ENCODE measurements at regions not wholly inside any gene's neighbourhood (a gene's known extent, or its start where the extent isn't known, plus 50 kb on each side); places are given as distances from the start of the nearest gene placed in this dataset.

DNA sequence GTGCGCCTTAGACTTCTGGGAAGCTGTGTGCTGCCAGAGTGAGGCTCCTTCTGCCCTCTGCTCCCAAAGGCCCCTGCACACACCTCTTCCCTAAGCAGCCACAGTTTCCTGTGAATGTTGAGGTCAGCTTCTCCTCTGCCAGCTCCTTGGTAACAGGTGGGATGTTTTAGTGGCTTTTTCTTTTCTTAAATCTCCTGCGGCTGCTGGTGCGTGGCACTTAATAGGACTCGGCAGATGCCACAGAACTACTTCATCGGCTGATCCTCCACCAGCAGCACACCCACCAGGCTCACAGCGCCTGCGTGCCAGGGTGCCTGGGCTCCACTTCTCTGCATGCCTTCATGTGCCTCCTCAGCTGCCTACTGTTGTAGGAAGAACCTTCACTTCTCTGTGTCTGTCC, 87.8 kb downstream of the RCN1 start (continued):
- TF ChIP-seq, protein P1, sequence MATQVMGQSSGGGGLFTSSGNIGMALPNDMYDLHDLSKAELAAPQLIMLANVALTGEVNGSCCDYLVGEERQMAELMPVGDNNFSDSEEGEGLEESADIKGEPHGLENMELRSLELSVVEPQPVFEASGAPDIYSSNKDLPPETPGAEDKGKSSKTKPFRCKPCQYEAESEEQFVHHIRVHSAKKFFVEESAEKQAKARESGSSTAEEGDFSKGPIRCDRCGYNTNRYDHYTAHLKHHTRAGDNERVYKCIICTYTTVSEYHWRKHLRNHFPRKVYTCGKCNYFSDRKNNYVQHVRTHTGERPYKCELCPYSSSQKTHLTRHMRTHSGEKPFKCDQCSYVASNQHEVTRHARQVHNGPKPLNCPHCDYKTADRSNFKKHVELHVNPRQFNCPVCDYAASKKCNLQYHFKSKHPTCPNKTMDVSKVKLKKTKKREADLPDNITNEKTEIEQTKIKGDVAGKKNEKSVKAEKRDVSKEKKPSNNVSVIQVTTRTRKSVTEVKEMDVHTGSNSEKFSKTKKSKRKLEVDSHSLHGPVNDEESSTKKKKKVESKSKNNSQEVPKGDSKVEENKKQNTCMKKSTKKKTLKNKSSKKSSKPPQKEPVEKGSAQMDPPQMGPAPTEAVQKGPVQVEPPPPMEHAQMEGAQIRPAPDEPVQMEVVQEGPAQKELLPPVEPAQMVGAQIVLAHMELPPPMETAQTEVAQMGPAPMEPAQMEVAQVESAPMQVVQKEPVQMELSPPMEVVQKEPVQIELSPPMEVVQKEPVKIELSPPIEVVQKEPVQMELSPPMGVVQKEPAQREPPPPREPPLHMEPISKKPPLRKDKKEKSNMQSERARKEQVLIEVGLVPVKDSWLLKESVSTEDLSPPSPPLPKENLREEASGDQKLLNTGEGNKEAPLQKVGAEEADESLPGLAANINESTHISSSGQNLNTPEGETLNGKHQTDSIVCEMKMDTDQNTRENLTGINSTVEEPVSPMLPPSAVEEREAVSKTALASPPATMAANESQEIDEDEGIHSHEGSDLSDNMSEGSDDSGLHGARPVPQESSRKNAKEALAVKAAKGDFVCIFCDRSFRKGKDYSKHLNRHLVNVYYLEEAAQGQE (IDR thresholded peaks at IDR 0.05; ENCODE audit: unreplicated experiment): no peak
- TF ChIP-seq, protein P2, sequence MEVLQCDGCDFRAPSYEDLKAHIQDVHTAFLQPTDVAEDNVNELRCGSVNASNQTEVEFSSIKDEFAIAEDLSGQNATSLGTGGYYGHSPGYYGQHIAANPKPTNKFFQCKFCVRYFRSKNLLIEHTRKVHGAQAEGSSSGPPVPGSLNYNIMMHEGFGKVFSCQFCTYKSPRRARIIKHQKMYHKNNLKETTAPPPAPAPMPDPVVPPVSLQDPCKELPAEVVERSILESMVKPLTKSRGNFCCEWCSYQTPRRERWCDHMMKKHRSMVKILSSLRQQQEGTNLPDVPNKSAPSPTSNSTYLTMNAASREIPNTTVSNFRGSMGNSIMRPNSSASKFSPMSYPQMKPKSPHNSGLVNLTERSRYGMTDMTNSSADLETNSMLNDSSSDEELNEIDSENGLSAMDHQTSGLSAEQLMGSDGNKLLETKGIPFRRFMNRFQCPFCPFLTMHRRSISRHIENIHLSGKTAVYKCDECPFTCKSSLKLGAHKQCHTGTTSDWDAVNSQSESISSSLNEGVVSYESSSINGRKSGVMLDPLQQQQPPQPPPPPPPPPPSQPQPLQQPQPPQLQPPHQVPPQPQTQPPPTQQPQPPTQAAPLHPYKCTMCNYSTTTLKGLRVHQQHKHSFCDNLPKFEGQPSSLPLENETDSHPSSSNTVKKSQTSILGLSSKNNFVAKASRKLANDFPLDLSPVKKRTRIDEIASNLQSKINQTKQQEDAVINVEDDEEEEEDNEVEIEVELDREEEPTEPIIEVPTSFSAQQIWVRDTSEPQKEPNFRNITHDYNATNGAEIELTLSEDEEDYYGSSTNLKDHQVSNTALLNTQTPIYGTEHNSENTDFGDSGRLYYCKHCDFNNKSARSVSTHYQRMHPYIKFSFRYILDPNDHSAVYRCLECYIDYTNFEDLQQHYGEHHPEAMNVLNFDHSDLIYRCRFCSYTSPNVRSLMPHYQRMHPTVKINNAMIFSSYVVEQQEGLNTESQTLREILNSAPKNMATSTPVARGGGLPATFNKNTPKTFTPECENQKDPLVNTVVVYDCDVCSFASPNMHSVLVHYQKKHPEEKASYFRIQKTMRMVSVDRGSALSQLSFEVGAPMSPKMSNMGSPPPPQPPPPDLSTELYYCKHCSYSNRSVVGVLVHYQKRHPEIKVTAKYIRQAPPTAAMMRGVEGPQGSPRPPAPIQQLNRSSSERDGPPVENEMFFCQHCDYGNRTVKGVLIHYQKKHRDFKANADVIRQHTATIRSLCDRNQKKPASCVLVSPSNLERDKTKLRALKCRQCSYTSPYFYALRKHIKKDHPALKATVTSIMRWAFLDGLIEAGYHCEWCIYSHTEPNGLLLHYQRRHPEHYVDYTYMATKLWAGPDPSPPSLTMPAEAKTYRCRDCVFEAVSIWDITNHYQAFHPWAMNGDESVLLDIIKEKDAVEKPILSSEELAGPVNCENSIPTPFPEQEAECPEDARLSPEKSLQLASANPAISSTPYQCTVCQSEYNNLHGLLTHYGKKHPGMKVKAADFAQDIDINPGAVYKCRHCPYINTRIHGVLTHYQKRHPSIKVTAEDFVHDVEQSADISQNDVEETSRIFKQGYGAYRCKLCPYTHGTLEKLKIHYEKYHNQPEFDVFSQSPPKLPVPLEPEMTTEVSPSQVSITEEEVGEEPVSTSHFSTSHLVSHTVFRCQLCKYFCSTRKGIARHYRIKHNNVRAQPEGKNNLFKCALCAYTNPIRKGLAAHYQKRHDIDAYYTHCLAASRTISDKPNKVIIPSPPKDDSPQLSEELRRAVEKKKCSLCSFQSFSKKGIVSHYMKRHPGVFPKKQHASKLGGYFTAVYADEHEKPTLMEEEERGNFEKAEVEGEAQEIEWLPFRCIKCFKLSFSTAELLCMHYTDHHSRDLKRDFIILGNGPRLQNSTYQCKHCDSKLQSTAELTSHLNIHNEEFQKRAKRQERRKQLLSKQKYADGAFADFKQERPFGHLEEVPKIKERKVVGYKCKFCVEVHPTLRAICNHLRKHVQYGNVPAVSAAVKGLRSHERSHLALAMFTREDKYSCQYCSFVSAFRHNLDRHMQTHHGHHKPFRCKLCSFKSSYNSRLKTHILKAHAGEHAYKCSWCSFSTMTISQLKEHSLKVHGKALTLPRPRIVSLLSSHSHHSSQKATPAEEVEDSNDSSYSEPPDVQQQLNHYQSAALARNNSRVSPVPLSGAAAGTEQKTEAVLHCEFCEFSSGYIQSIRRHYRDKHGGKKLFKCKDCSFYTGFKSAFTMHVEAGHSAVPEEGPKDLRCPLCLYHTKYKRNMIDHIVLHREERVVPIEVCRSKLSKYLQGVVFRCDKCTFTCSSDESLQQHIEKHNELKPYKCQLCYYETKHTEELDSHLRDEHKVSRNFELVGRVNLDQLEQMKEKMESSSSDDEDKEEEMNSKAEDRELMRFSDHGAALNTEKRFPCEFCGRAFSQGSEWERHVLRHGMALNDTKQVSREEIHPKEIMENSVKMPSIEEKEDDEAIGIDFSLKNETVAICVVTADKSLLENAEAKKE (CRISPR knock-in tag; IDR thresholded peaks at IDR 0.05): no peak
- no peak for TF ChIP-seq STAT1 (IDR thresholded peaks at IDR 0.05; ENCODE audit: unreplicated experiment)

DNA sequence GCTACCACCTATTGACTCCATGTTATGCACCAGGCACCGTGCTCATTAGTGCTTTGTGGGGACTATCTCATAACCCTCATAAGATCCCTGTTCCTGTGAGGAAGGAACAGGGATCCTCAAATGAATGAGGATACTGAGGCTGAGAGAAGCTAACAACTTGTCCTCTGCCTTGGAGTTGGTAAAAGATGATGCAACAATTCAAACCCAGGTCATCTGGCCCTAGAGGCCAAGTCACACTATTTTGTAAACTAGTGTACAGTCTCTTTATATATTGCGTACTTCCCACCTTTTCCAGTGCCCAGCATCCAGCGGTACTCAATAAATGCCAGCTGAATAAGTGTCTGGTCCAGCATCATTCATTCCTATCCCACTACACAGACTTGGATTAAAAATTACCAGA, 92.6 kb downstream of the RCN1 start:
- Histone ChIP-seq H3K9me2 (ENCODE audit: insufficient read depth) (no peaks in the 10 kb centered on the region), H3K27ac (ENCODE audit: low read depth) (no peak overlapping the region), H3F3A (replicated peaks; ENCODE audit: low read depth) (no peaks in the 10 kb centered on the region), H3K4me1 (ENCODE audit: insufficient read depth) (no peaks in the 10 kb centered on the region), H2AFZ (no peak overlapping the region), H3K4me3 (no peak overlapping the region), H4K20me1 (replicated peaks; ENCODE audit: insufficient read depth) (no peaks in the 10 kb centered on the region), H3K79me2 (replicated peaks; ENCODE audit: insufficient read depth) (no peaks in the 10 kb centered on the region), H3K4me2 (no peak overlapping the region), H3K27me3 (ENCODE audit: insufficient read depth) (no peaks in the 10 kb centered on the region), H3K36me3 (ENCODE audit: insufficient read depth) (no peaks in the 10 kb centered on the region)
- Mint-ChIP-seq H3K36me3 (ENCODE audit: low read depth) (no peaks in the 10 kb centered on the region), H3K27ac (no peak overlapping the region), H3K4me1 (peaks cover 4% of the 10 kb centered on the region; the same call in 2 of the 3 replicates), H3K27me3 (ENCODE audit: insufficient read depth, low read depth, poor library complexity) (peaks cover 7% of the 10 kb centered on the region), H3K9me3 (no peaks in the 10 kb centered on the region), H3K4me3 (no peak overlapping the region)
- DNase-seq (ENCODE audit: low spot score): no peak
- ATAC-seq: no peak
- TF ChIP-seq ZNF114 (CRISPR knock-in tag; IDR thresholded peaks at IDR 0.05): no peak
- no peak for TF ChIP-seq EZH2 (IDR thresholded peaks at IDR 0.05; ENCODE audit: low read depth, unreplicated experiment)
- no peak for TF ChIP-seq CREB1 (CRISPR knock-in tag; IDR thresholded peaks at IDR 0.05; ENCODE audit: low read depth)
- TF ChIP-seq, protein P1 (IDR thresholded peaks at IDR 0.05; ENCODE audit: unreplicated experiment): no peak
- TF ChIP-seq NANOG (IDR thresholded peaks at IDR 0.05; ENCODE audit: borderline replicate concordance): no peak

Measured in GM23338 (cell line).